ENCODE measurements at regions not wholly inside any gene's neighbourhood (a gene's known extent, or its start where the extent isn't known, plus 50 kb on each side); places are given as distances from the start of the nearest gene placed in this dataset.

GRCh38 chr6:16832721-16833120 is 71.5 kb upstream of the ATXN1 start:
- Histone ChIP-seq H3K56ac (ENCODE audit: extremely low read depth, insufficient read depth, low read length) (no peak overlapping the region), H3K4me1 (ENCODE audit: control insufficient read depth, insufficient read depth, low read length) (peaks cover 12% of the 10 kb centered on the region), H2BK5ac (ENCODE audit: low read depth, low read length, poor library complexity, severe bottlenecking) (no peak overlapping the region), H3K9me1 (ENCODE audit: insufficient read depth, low read length) (0 out of 2 replicates have a peak, but pooled peaks cover 3% of the 10 kb centered on the region), H2AK9ac (replicated peaks; ENCODE audit: low read depth, low read length, poor library complexity) (no peak overlapping the region), H2BK120ac (ENCODE audit: low read depth, low read length) (no peak overlapping the region), H3K9ac (ENCODE audit: low read depth, low read length) (no peak overlapping the region), H2BK20ac (ENCODE audit: low read depth, low read length) (no peak overlapping the region), H3K27me3 (ENCODE audit: control insufficient read depth, insufficient read depth, low read length) (no peaks in the 10 kb centered on the region), H3K23ac (ENCODE audit: low read depth, low read length) (no peak overlapping the region), H3K4me2 (ENCODE audit: low read depth, low read length) (no peak overlapping the region), H4K20me1 (ENCODE audit: insufficient read depth, low read length) (no peaks in the 10 kb centered on the region), H3K18ac (ENCODE audit: low read depth, low read length) (no peak overlapping the region), H3K14ac (replicated peaks; ENCODE audit: low read depth, low read length) (no peak overlapping the region), H3K27ac (ENCODE audit: insufficient read depth, low read length) (no peak overlapping the region), H3K79me1 (ENCODE audit: low read depth in 1 of 2, low read length in 2 of 2) (no peaks in the 10 kb centered on the region), H4K91ac (ENCODE audit: insufficient read depth, low read depth, low read length) (no peak overlapping the region), H4K5ac (ENCODE audit: low read depth, low read length) (no peak overlapping the region), H3K4ac (ENCODE audit: low read depth, low read length) (no peak overlapping the region), H4K8ac (ENCODE audit: low read depth in 2 of 2, low read length in 2 of 2) (no peak overlapping the region), H2BK15ac (ENCODE audit: low read depth, low read length) (no peak overlapping the region), H3K4me3 (ENCODE audit: insufficient read depth, low read depth, low read length) (no peak overlapping the region), H2AK5ac (ENCODE audit: low read depth, low read length) (no peak overlapping the region), H3K36me3 (ENCODE audit: control insufficient read depth, insufficient read depth, low read length) (no peaks in the 10 kb centered on the region), H2AFZ (replicated peaks; ENCODE audit: low read length, poor library complexity) (no peak overlapping the region), H3K9me3 (ENCODE audit: control insufficient read depth, insufficient read depth, low read length) (no peaks in the 10 kb centered on the region)
- in situ Hi-C loops (cut with MboI; ENCODE audit: low sequenced_read_pairs), result no loop called here
- no peak for ATAC-seq (ENCODE audit: low read depth)
- ChIA-PET CTCF (interaction anchor here (0.6 to 0.9 kb wide), 3 partner anchors 13 to 1956 kb away, joined by 3 read pairs; no protein-coding TSS in a partner anchor), POLR2A (ENCODE audit: unreplicated experiment) (no interaction called here)
- TF ChIP-seq ELK1 (IDR thresholded peaks at IDR 0.05; ENCODE audit: borderline replicate concordance, low read depth, low read length) (no peak), USF2 (IDR thresholded peaks at IDR 0.05; ENCODE audit: low read depth, low read length) (no peak), POLR2A (IDR thresholded peaks at IDR 0.05; ENCODE audit: low read depth, low read length) (no peak), FOS (IDR thresholded peaks at IDR 0.05; ENCODE audit: low read depth, low read length) (no peak), CEBPB (IDR thresholded peaks at IDR 0.05; ENCODE audit: low read depth, low read length) (no peak), MAZ (IDR thresholded peaks at IDR 0.05; ENCODE audit: borderline replicate concordance, low read depth, low read length) (no peak), RCOR1 (IDR thresholded peaks at IDR 0.05; ENCODE audit: insufficient replicate concordance, low read length) (no peak), CTCF (conservative IDR thresholded peaks at IDR 0.05; ENCODE audit: low read depth, low read length) (no peak), NFE2L2 (IDR thresholded peaks at IDR 0.05; ENCODE audit: low read depth, low read length) (no peak)
- DNase-seq, result no peak
- 100% methylated on average over 1 of the region's 6 CpGs; no CpG with 5 or more reads in 1 of the 2 experiments for WGBS, 2 experiments (ENCODE audit: extremely low coverage in 2 of 2, insufficient read length in 1 of 2)
- BruUV-seq (replicated peaks), result no TSS peak
- intact Hi-C loops (cut with micrococcal nuclease), result no loop called here
- dilution Hi-C loops (cut with HindIII; ENCODE audit: low sequenced_read_pairs, unreplicated experiment), result no loop called here
